H1 (cell line): ENCODE measurements at regions not wholly inside any gene's neighbourhood (a gene's known extent, or its start where the extent isn't known, plus 50 kb on each side); places are given as distances from the start of the nearest gene placed in this dataset.

Source experiments
- EGR1 ChIP-seq: IDR thresholded peaks from 2 replicates; pipeline ENCODE4 v1.6.1; 2011; ENCODE audit warnings: low read depth, low read length, borderline replicate concordance
- MAFK ChIP-seq: IDR thresholded peaks from 2 replicates; pipeline ENCODE4 v1.6.1; 2012; ENCODE audit warnings: low read depth, mild to moderate bottlenecking, improper control_type of control experiment, low read length
- NRF1 ChIP-seq: IDR thresholded peaks from 2 replicates; pipeline ENCODE4 v1.6.1; 2011; ENCODE audit warnings: mild to moderate bottlenecking, low read depth, low read length, improper control_type of control experiment
- RNF2 ChIP-seq: fragments of 200-900, 300-1000 bp; sonication (generic); IDR thresholded peaks from 2 replicates; pipeline ENCODE4 v1.7.1; 2016; ENCODE audit warnings: borderline replicate concordance, low read depth, mild to moderate bottlenecking, antibody characterized with exemption, low read length; ENCODE audit not compliant: poor library complexity, severe bottlenecking; ENCODE audit errors: missing control alignments
- SAP30 ChIP-seq: fragments of 300-600 bp; sonication (generic); IDR thresholded peaks from 2 replicates; pipeline ENCODE4 v1.7.1; 2012; ENCODE audit warnings: low read length, moderate library complexity, mild to moderate bottlenecking, inconsistent platforms; ENCODE audit not compliant: insufficient read depth, insufficient replicate concordance
- TBP ChIP-seq: IDR thresholded peaks from 2 replicates; pipeline ENCODE4 v1.6.1; 2011; ENCODE audit warnings: low read depth, low read length, improper control_type of control experiment
- TCF12 ChIP-seq: IDR thresholded peaks from 2 replicates; pipeline ENCODE4 v1.6.1; 2011; ENCODE audit warnings: low read depth, mild to moderate bottlenecking, low read length

- no peak for TF ChIP-seq TCF12
- TF ChIP-seq EGR1 = no peak
- no peak for TF ChIP-seq MAFK
- no peak for TF ChIP-seq TBP
- TF ChIP-seq RNF2 = no peak
- no peak for TF ChIP-seq SAP30
- TF ChIP-seq NRF1 = no peak
Observed at GRCh38 chr3:176347424-176348146, 849.7 kb downstream of the TBL1XR1 start (continued).
